H54 (cell line): ENCODE measurements at regions not wholly inside any gene's neighbourhood (a gene's known extent, or its start where the extent isn't known, plus 50 kb on each side); places are given as distances from the start of the nearest gene placed in this dataset.

Experiments used
- DNase-seq: peaks from one replicate; pipeline ENCODE4 v3.0.0; 2011; ENCODE audit warnings: low spot score, mixed read lengths; ENCODE audit not compliant: insufficient read length
- FAIRE-seq: peaks from 3 replicates; lab custom pipeline; 2011; peaks lifted over from hg19 to GRCh38; lab: Jason Lieb, UNC
- POLR2A ChIP-seq: IDR thresholded peaks from 2 replicates; pipeline ENCODE4 v1.6.1; 2011; ENCODE audit warnings: low read depth, mild to moderate bottlenecking, low read length

DNA sequence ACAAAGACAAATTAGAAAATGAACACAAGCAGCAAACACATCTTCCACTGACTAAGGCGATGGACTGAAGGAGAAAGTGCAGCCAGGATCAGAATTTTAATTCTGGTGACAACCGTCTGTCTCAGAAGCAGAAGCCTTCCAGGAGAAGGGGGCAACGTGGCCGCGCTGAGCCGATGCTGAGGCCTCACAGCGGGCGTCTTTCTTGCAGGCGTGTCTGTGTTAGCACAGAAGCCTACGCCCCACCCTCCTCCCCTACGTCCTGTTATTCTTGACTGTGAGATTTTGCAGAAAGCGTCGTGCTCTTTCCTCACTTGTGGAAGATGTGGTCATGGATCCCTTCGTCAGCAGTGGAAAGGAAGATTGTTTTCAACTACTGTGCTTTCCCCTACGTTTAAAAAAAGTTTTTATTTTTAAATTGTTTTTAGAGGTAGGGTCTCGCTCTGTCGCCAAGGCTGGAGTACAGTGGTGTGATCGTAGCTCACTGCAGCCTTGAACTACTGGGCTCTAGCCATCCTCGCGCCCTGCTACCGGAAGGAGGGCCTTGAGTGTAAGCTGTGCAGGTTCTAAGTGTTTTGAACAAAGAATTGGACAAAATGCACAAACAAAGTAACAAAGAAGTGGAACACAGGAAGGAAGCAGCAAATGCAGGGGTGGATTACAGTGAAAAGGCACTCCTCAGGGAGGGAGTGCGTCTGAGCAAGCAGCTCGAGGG is 422.0 kb downstream of the GALR1 start:
- DNase-seq (no peak), FAIRE-seq (no peak)
- TF ChIP-seq POLR2A = no peak

DNA sequence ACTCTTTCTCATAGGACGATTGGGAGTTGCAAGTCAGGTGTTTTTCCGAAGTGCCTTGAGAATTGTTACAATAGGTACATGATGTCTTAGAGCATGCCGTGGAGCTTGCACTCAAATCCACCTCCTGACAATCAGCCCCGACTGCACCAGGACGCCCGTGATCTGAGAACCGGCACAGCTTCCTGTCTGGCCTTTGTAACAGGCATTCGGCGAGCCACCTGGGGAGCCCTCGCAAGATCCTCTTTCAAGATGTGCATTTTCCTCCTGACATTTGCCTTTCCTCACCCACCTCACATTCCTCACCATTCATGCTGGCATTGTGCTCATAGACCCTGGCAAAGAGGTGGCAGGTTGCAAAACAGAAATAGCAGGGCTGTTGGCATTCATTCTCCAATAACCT is 427.3 kb downstream of the GALR1 start:
- FAIRE-seq (no peak), DNase-seq (no peak)
- no peak for TF ChIP-seq POLR2A

DNA sequence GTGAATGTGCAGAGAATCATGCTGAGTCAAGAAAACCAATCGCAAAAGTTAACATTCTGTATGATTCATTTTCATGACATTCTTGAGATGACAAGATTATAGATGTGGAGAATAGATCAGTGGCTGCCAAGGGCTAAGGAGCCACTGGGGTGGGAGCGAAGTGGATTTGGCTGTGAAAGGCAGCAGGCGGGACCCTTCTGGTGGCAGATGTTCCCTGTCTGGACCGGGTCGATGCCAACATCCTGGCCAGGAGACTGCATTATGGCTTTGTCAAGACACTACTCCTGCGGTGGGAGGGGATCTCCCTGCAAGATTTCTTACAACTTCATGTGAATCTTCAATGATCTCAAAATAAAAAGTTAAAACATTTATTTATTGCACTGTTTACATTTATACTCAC is 427.9 kb downstream of the GALR1 start:
- DNase-seq (no peak), FAIRE-seq (no peak)
- no peak for TF ChIP-seq POLR2A

DNA sequence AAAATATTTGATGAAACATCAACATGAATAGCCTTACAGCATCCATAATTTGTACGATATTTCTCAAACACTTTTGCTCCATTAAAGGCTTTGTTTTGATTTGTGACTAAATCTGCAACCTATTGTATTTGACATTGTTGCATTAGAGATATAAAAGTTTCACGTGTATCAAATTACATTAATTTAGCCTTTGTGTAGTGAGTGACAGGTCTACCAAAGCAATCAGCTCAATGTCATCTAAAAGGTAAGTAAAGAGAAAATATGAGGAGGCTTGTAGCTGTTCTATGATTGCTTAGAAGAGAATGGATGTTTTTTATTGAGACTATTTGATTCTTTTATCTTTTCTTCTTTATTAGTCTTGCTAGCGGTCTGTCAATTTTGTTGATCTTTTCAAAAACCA is 430.2 kb downstream of the GALR1 start:
- no peak for TF ChIP-seq POLR2A

DNA sequence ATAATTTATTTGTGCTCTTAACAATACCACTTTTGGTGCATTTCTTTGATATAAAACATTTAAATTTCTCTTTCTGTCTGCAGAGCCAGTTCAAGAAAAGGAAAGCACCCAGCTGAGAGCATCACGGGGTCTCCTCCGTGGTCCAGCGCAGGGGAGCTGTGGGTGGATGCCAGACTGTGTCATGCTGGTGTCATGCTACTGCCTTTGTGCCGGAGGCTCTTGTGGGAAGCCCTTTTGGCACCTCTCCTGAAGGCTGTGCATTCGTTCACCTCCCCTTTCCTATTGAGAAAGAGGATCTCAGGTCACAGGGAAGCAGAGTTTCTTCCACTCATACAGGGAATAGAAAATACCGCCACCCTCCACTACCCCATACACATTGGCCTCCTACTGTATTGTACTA is 450.4 kb downstream of the GALR1 start:
- FAIRE-seq (no peak), DNase-seq (no peak)
- TF ChIP-seq POLR2A = no peak

More for the DNA sequence above, 430.2 kb downstream of the GALR1 start:
- FAIRE-seq (no peak), DNase-seq (no peak)

DNA sequence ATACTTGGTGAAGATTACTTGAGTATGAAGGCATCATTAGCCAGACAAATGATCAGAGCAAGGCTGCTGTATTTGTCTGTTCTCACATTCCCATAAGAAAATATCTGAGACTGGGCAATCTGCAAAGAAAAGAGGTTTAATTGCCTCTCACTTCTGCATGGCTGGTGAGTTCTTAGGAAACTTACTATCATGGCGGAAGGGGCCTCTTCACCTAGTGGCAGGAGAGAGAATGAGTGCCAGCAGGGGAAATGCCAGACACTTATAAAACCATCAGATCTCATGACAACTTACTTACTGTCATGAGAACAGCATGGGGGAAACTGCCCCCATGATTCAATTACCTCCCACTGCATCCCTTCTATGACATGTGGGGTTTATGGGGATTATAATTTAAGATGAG is 452.3 kb downstream of the GALR1 start:
- DNase-seq (no peak), FAIRE-seq (no peak)
- no peak for TF ChIP-seq POLR2A

DNA sequence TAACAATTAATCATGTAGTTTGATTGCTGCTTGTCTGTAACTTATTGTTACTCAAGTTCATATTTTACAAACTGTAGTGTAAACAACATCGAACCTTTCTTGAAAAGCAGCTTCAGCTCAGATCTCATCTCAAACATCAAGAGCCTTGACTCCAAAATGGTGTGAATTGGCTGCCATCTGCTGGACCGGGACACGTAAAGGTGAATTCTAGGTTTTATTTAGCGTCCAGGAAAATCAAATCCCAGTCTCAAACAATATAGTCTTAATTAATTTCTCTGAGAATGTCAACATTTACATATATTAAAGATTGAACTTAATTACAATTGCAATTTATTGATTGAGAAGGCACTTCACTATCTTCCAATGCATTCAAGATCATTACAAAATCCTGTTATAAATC is 453.0 kb downstream of the GALR1 start:
- FAIRE-seq = no peak
- no peak for DNase-seq
- no peak for TF ChIP-seq POLR2A

DNA sequence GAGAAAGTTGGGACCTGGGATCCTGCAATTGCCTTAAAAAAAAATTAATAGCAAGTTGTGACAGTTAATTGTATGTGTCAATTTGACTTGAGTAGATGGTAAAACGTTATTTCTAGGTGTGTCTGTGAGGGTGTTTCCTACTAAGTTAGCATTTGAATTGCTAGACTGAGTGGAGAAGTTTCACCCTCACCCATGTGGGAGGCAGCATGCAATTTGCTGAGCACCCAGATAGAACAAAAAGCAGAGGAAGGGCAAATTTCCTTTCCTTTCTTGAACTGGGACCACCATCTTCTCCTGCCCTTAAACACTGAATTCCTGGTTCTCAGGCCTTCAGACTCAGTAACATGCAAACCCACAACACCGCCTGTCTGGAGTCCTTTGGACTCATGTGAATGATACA is 455.7 kb downstream of the GALR1 start:
- FAIRE-seq = no peak
- no peak for TF ChIP-seq POLR2A
- DNase-seq = no peak

DNA sequence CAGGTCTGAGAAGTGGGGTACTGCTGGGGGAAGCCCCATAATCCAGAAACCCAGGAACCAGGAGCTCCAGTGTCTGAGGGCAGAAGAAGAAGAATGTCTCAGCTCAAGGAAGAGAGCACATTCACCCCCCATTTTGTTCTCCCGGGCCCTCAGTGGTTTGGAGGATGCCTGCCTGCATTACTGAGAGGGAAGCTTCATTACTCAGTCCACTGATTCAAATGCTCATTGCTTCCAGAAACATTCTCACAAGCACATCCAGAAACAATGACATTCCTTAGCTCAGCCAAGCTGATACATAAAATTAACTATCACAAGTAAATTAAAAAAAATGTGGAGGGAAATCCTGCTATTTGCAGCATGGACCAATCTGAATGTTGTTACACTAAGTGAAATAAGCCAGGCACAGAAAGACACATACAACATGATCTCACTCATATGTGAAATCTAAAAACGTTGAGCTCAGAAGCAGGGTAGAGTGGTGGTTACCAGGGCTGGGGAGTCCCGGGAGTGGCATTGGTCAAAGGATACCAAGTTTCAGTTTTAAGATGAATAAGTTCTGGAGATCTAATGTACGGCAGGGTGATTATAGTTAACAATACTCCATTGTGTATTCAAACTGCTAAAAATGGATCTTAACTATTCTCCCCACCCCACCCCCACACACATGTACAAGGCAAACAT is 459.3 kb downstream of the GALR1 start:
- DNase-seq (no peak), FAIRE-seq (no peak)
- no peak for TF ChIP-seq POLR2A

DNA sequence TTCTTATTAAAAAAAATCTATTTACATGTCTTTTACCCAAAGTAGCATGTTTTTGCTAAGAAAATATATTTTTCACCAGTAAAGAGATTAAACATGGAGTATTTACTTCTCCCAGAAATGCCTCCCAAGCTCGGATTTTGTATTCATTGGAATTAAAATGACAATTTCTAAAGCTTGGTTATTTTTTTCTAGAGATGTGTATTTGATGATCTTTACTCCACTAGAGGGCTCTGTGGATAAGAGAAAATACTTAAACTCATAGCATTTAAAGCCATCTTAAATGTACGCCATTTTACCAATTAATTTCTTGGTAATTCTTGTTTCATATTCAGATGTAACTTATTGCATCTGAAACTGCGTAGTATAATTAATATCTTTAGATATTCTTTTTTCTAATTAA is 461.4 kb downstream of the GALR1 start:
- no peak for TF ChIP-seq POLR2A
- FAIRE-seq (no peak), DNase-seq (no peak)

DNA sequence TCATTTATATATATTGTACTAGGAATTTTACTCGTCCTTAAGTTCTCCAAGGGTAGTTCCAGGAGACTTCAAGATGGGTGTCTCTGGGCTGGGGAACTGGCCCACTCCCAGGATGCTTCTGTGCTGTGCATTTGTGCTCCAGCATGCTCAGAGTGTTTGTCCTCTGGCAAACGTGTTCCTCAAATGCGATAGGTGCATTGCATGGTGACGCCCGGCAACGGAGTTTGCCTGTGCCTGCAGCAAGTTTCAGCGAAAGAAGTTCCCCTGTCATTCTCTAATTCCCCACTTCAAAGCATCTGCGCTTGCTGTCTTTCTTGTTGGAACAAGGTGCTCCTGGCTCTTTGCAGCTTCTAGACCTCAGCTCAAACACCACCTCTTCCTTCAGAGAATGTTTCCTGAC is 465.1 kb downstream of the GALR1 start:
- DNase-seq (no peak), FAIRE-seq (no peak)
- TF ChIP-seq POLR2A = no peak

DNA sequence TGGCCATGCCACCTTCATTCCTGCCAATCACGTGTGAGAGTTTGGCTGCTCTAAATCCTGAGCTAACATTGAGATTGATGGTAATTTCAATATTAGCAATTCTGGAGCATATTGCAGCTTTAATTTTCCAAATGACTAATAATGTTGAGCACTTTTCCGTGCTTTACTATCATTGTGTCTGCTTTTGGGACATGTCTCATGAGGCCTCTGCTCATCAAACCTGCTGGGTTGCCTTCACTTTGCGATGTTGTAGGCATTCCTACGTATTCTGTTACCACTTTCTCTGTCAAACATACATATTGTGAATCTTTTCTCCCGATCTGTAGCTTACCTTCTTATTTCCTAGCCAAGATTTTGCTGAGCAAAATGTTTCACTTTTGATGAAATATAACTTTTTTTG is 466.6 kb downstream of the GALR1 start:
- TF ChIP-seq POLR2A = no peak
- no peak for DNase-seq
- FAIRE-seq = no peak

DNA sequence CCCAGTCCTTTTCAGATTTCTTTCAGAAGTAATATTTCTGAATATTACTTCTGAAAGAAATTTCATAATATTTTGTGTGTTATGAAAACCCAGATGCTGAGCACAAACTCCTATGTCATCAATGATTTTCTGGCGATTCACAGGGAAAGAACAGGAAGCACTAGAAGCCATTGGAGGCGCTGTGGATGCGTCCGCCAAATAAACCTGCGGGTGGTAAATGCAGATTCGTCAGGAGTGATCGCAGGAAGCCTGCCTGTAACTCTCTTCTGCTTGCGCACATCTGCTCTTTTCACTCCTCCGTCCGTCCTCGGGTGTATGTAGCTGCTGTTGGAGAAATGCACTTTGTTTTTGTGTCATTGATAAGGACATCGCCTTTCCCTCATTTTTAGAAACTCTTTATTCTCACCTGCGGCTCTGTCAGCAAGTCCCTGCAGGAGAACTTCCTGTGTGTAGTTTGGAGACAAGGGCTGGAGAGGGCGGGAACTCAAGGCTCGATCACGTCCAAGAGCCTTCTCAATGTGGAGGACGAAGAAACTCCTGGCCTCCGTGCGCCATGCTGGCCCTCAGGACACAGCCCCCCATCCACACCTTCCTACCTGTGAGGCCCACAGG is 483.8 kb downstream of the GALR1 start:
- FAIRE-seq (no peak), DNase-seq (no peak)
- no peak for TF ChIP-seq POLR2A

DNA sequence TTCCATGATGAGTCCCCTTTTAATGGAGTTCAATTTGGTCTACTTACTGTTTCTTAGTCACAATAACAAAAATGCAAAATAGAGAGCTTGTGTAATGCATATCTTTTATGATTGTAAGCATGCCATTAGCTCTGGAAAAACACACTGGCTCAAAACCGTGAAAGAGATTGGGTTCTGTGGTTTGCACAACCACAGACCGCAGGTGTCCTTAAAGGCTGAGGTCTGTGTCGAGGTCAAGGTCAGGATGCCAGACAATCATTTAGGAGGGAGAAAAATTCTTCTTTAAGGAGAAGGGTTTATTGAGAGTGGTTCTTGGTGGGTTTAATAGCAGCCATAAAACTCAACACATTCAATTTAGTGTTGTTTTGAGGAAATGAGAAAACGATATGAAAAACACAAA is 487.2 kb downstream of the GALR1 start:
- no peak for FAIRE-seq
- TF ChIP-seq POLR2A = no peak

DNA sequence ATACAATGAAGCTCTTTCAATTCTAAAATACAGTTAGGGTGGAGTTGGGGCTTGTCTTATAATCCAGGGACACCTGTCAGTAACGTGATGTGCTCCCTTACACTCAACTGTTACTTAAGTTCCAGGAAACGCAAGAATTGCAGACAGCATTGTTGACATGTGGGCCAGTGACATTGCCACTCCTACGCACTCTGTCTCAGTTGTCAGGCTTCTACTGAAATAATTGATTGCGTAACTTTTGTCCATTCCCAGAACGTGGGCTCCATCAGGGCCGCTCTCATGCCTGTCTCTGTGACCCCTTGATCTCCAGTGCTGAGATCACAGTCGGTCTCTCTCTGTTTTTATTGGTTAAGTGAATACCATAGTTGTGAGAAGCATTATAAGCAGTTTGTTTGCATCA is 487.8 kb downstream of the GALR1 start:
- TF ChIP-seq POLR2A = no peak
- FAIRE-seq = no peak
- DNase-seq = no peak

More for the DNA sequence above, 487.2 kb downstream of the GALR1 start:
- DNase-seq = no peak

DNA sequence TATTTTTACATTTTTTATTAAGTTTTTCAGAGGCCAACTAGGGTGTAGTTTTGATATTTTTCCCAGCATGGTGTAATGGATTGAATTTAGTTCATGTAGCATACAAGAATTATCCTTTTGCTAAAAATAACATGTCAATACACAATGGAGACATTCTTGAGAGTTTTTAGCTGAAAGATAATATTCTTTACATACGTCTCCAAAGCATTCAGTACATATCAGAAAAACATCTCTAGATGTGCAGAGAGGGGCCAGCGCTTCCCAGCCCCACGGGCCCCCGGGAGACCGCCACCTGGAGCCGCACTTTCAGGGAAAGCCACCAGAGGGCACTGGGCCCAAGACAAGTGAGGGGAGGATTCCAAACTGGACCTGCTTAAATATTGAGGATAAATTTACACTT is 499.4 kb downstream of the GALR1 start:
- TF ChIP-seq POLR2A = no peak
- FAIRE-seq = no peak
- no peak for DNase-seq
